Inflammatory macrophage (primary cell): ENCODE measurements at regions not wholly inside any gene's neighbourhood (a gene's known extent, or its start where the extent isn't known, plus 50 kb on each side); places are given as distances from the start of the nearest gene placed in this dataset.
A peak's percentile ranks its signal among the peaks of the same experiment; 100 is the strongest.
"Not testable (repeated sequence)": the region's sequence is repeated elsewhere in the genome, so short reads cannot be mapped to it uniquely, and the experiment has no call there.

Source experiments
- DNase-seq, 2 donors: peaks; one replicate each; pipeline ENCODE4 v3.0.0-alpha.2; 2020 to 2022

GRCh38 chr15:75100679-75101078, 77.3 kb downstream of the PPCDC start:
- no peak for DNase-seq

GRCh38 chr15:75104804-75105557, 81.6 kb downstream of the PPCDC start:
- DNase-seq = peak; percentile 89 to 93

GRCh38 chr15:75107516-75107907, 84.1 kb downstream of the PPCDC start:
- no peak for DNase-seq

- DNase-seq = peak; percentile 63 to 82
Measured at GRCh38 chr15:75107908-75108838, 84.8 kb downstream of the PPCDC start.

GRCh38 chr15:75109021-75109735, 85.8 kb downstream of the PPCDC start:
- no peak for DNase-seq

GRCh38 chr15:75109736-75110130, 86.3 kb downstream of the PPCDC start:
- DNase-seq = no peak

GRCh38 chr15:75112278-75112847, 89.0 kb downstream of the PPCDC start:
- peak; percentile 30 to 59 for DNase-seq

- peak; percentile 73 to 79 for DNase-seq
Measured at GRCh38 chr15:75112848-75113492, 88.7 kb upstream of the C15orf39 start.

- DNase-seq = no peak
Measured at GRCh38 chr15:75114327-75114726, 87.4 kb upstream of the C15orf39 start.

- DNase-seq = no peak
Measured at GRCh38 chr15:75114796-75115195, 86.9 kb upstream of the C15orf39 start.

- DNase-seq = not testable (repeated sequence)
Measured at GRCh38 chr15:75115411-75115913, 86.2 kb upstream of the C15orf39 start.

GRCh38 chr15:75116143-75116542, 85.5 kb upstream of the C15orf39 start:
- not testable (repeated sequence) for DNase-seq

- DNase-seq = no peak
Measured at GRCh38 chr15:75117993-75118392, 83.7 kb upstream of the C15orf39 start.

GRCh38 chr15:75119312-75119711, 82.4 kb upstream of the C15orf39 start:
- DNase-seq = not testable (repeated sequence)

GRCh38 chr15:75121491-75121890, 80.2 kb upstream of the C15orf39 start:
- DNase-seq = no peak

- DNase-seq = no peak
Measured at GRCh38 chr15:75123395-75123794, 78.3 kb upstream of the C15orf39 start.

GRCh38 chr15:75124278-75124677, 77.4 kb upstream of the C15orf39 start:
- not testable (repeated sequence) for DNase-seq

GRCh38 chr15:75125935-75126334, 75.7 kb upstream of the C15orf39 start:
- no peak for DNase-seq

GRCh38 chr15:75126864-75127580, 74.7 kb upstream of the C15orf39 start:
- DNase-seq = peak in 1 of 2 donors; percentile 1

GRCh38 chr15:75129788-75130187, 71.9 kb upstream of the C15orf39 start:
- peak in 1 of 2 donors; percentile 3 for DNase-seq

- DNase-seq = peak; percentile 79 to 95
Measured at GRCh38 chr15:75131269-75131643, 70.4 kb upstream of the C15orf39 start.
